ENCODE measurements at regions not wholly inside any gene's neighbourhood (a gene's known extent, or its start where the extent isn't known, plus 50 kb on each side); places are given as distances from the start of the nearest gene placed in this dataset.

- FAIRE-seq: no peak
- no peak for DNase-seq (ENCODE audit: insufficient read length, low spot score)
- TF ChIP-seq CTCF (IDR thresholded peaks at IDR 0.05; ENCODE audit: insufficient read depth, missing control alignments): peak; percentile 34
These were observed 135.0 kb upstream of the IRX4 start for GRCh38 chr5:2017540-2018389.

- DNase-seq (ENCODE audit: insufficient read length, low spot score): no peak
- no peak for TF ChIP-seq CTCF (IDR thresholded peaks at IDR 0.05; ENCODE audit: insufficient read depth, missing control alignments)
- FAIRE-seq: no peak
These were observed 133.2 kb upstream of the IRX4 start for GRCh38 chr5:2015961-2016360.

- FAIRE-seq: no peak
These were observed 132.6 kb upstream of the IRX4 start for GRCh38 chr5:2015124-2015848.

GRCh38 chr5:2014058-2014610 lies 131.4 kb upstream of the IRX4 start:
- FAIRE-seq (no peak), DNase-seq (ENCODE audit: insufficient read length, low spot score) (no peak)
- no peak for TF ChIP-seq CTCF (IDR thresholded peaks at IDR 0.05; ENCODE audit: insufficient read depth, missing control alignments)

More at GRCh38 chr5:2015124-2015848, 132.6 kb upstream of the IRX4 start:
- TF ChIP-seq CTCF (IDR thresholded peaks at IDR 0.05; ENCODE audit: insufficient read depth, missing control alignments): no peak
- DNase-seq (ENCODE audit: insufficient read length, low spot score): no peak

GRCh38 chr5:2013301-2014057 lies 130.8 kb upstream of the IRX4 start:
- no peak for DNase-seq (ENCODE audit: insufficient read length, low spot score)
- TF ChIP-seq CTCF (IDR thresholded peaks at IDR 0.05; ENCODE audit: insufficient read depth, missing control alignments): no peak
- FAIRE-seq: no peak

GRCh38 chr5:2012885-2013284 lies 130.2 kb upstream of the IRX4 start:
- DNase-seq (ENCODE audit: insufficient read length, low spot score) (no peak), FAIRE-seq (no peak)
- no peak for TF ChIP-seq CTCF (IDR thresholded peaks at IDR 0.05; ENCODE audit: insufficient read depth, missing control alignments)

All from D721Med (cell line).